ENCODE measurements at regions not wholly inside any gene's neighbourhood (a gene's known extent, or its start where the extent isn't known, plus 50 kb on each side); places are given as distances from the start of the nearest gene placed in this dataset.

- ATAC-seq (no peak), FAIRE-seq (no peak), DNase-seq (ENCODE audit: low read depth in 1 of 2, low spot score in 1 of 2) (no peak)
- H3K9me3 ChIP-seq, result no peaks in the 10 kb centered on the region
- no peak overlapping the region for H3K4me3 ChIP-seq
- TF ChIP-seq, protein P1, sequence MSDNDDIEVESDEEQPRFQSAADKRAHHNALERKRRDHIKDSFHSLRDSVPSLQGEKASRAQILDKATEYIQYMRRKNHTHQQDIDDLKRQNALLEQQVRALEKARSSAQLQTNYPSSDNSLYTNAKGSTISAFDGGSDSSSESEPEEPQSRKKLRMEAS (IDR thresholded peaks at IDR 0.05), result no peak
- no peak for TF ChIP-seq CHD4 (IDR thresholded peaks at IDR 0.05; ENCODE audit: borderline replicate concordance)
- no peak for TF ChIP-seq EP300 (IDR thresholded peaks at IDR 0.05)
- no peak for TF ChIP-seq SMC3 (IDR thresholded peaks at IDR 0.05)
- TF ChIP-seq HOXA7 (CRISPR knock-in tag; IDR thresholded peaks at IDR 0.05), result no peak
- ChIA-PET CTCF (no interaction called here), POLR2A (no interaction called here)
- no peaks in the 10 kb centered on the region for H3K4me1 ChIP-seq
- H3K27ac ChIP-seq, result no peak overlapping the region
- no peak overlapping the region for H3K4me2 ChIP-seq
- 35% methylated on average over 3 of the region's 3 CpGs for WGBS (ENCODE audit: missing lambda C conversion rate)
These were observed 66.2 kb upstream of the BCL2L14 start for GRCh38 chr12:12004524-12004923.

- ChIA-PET CTCF (no interaction called here), POLR2A (no interaction called here)
- H3K4me3 ChIP-seq, result no peak overlapping the region
- no peaks in the 10 kb centered on the region for H3K9me3 ChIP-seq
- FAIRE-seq (no peak), ATAC-seq (no peak), DNase-seq (ENCODE audit: low read depth in 1 of 2, low spot score in 1 of 2) (no peak)
- H3K27ac ChIP-seq, result no peak overlapping the region
- H3K4me1 ChIP-seq, result no peaks in the 10 kb centered on the region
- no peak overlapping the region for H3K4me2 ChIP-seq
- 58% methylated on average over 7 of the region's 7 CpGs for WGBS (ENCODE audit: missing lambda C conversion rate)
- TF ChIP-seq FOSL2 (IDR thresholded peaks at IDR 0.05), result no peak
- TF ChIP-seq FOSL2 (CRISPR knock-in tag; IDR thresholded peaks at IDR 0.05), result no peak
- no peak for TF ChIP-seq FOXS1 (CRISPR knock-in tag; IDR thresholded peaks at IDR 0.05)
- TF ChIP-seq NR3C1 (IDR thresholded peaks at IDR 0.05), result no peak
- TF ChIP-seq ZSCAN20 (CRISPR knock-in tag; IDR thresholded peaks at IDR 0.05), result no peak
- no peak for TF ChIP-seq TFCP2L1 (CRISPR knock-in tag; IDR thresholded peaks at IDR 0.05)
- TF ChIP-seq JUNB (IDR thresholded peaks at IDR 0.05), result no peak
- no peak for TF ChIP-seq EP300 (IDR thresholded peaks at IDR 0.05)
- TF ChIP-seq, protein P1 (IDR thresholded peaks at IDR 0.05), result no peak
These were observed 63.6 kb upstream of the BCL2L14 start for GRCh38 chr12:12007001-12007712.

DNA sequence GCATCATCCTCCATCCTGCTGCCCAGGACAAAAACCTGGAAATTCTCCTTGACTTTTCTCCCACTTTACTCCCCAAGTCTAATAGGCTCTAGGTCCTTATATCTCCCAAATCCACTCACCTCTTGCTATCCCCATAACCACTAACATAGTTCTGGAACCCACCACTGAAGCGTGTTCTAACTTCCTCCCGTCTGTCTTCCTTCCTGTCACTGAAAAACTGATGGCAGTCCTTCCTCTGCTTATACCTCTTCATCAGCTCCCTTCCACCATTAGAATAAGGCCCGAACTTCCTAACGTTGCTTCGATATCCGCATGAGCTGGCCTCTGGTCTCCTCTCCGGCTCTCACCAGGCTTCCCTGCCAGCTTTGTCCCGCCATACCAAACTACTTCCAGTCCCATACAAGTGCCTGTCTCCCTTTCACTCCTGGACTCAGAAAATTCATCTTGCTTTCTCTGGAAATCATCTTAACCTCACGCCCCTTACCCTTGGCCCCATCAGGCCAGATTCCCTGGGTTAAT is 63.0 kb upstream of the BCL2L14 start:
- no peaks in the 10 kb centered on the region for H3K9me3 ChIP-seq
- ChIA-PET CTCF (interaction anchor here (0.5 to 0.7 kb wide), 2 partner anchors 31 to 44 kb away, joined by 3 to 4 read pairs; no protein-coding TSS in a partner anchor), POLR2A (no interaction called here)
- WGBS (ENCODE audit: missing lambda C conversion rate), result 79% methylated on average over 9 of the region's 9 CpGs
- H3K4me2 ChIP-seq, result no peak overlapping the region
- ATAC-seq (no peak), FAIRE-seq (no peak), DNase-seq (ENCODE audit: low read depth in 1 of 2, low spot score in 1 of 2) (no peak)
- H3K4me1 ChIP-seq, result no peaks in the 10 kb centered on the region
- no peak for TF ChIP-seq USF2 (IDR thresholded peaks at IDR 0.05)
- TF ChIP-seq NR3C1 (IDR thresholded peaks at IDR 0.05), result no peak
- TF ChIP-seq MAZ (IDR thresholded peaks at IDR 0.05; ENCODE audit: borderline replicate concordance, low read depth, low read length), result no peak
- TF ChIP-seq NPAS2 (CRISPR knock-in tag; IDR thresholded peaks at IDR 0.05; ENCODE audit: borderline replicate concordance), result no peak
- no peak for TF ChIP-seq SREBF2 (IDR thresholded peaks at IDR 0.05)
- TF ChIP-seq ZFP36 (IDR thresholded peaks at IDR 0.05; ENCODE audit: borderline replicate concordance, partially characterized antibody), result no peak
- TF ChIP-seq RAD21 (conservative IDR thresholded peaks at IDR 0.05 in 1 of 2, IDR thresholded peaks at IDR 0.05 in 1 of 2), result no peak
- TF ChIP-seq KDM1A (IDR thresholded peaks at IDR 0.05; ENCODE audit: low read depth), result no peak
- no peak for TF ChIP-seq ESRRA (IDR thresholded peaks at IDR 0.05; ENCODE audit: borderline replicate concordance, low read length)
- no peak for TF ChIP-seq NFE2L2 (conservative IDR thresholded peaks at IDR 0.05; ENCODE audit: low read length)
- no peak overlapping the region for H3K4me3 ChIP-seq
- H3K27ac ChIP-seq, result no peak overlapping the region

All from A549 (cell line).